Astrocyte (in vitro differentiated cells and primary cell): ENCODE measurements at regions not wholly inside any gene's neighbourhood (a gene's known extent, or its start where the extent isn't known, plus 50 kb on each side); places are given as distances from the start of the nearest gene placed in this dataset.

Experiments
- CTCF ChIP-seq: IDR thresholded peaks from 2 replicates; pipeline ENCODE4 v1.5.1; 2011; ENCODE audit warnings: low read depth, mild to moderate bottlenecking, inconsistent platforms, low read length, moderate library complexity; ENCODE audit not compliant: insufficient read depth
- EZH2 ChIP-seq: IDR thresholded peaks from 2 replicates; pipeline ENCODE4 v1.6.1; 2012; ENCODE audit warnings: mild to moderate bottlenecking, low read length, inconsistent platforms; ENCODE audit not compliant: insufficient read depth

DNA sequence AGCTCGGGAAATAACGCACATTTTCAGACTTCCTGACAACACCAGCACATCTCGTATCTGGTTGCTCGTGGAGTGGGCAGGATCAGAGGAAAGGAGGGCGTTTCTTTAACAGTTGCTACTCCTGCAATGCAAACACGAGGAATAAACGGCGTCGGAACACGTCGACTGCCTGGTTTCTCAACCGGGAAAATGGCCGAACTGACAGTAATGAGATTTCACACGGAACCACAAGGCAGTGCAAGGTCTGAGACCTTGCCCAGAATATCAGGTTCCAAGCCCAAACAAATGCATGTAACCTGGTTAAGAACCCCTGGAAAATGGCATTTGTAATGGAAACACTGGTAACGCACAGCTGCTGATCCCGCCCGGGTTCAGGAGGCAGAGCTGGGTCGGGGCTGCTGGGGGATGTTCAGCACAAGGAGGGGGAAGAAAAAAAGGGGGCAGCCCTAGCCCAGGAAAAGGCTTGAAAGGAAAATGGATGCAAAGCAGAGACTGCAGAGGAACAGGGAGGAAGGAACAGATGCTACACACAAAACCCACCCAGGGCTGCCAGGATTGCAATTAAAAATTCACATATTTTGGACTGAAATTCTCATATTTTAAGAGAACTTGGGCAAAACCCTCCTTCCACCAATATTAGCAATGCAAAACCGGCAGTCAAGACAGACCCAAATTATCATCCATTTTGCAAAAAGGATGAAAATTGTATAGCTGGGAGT, 61.6 kb upstream of the KLHL29 start:
- no peak for TF ChIP-seq CTCF
- no peak for TF ChIP-seq EZH2
